HG03045 (cell line): ENCODE measurements at regions not wholly inside any gene's neighbourhood (a gene's known extent, or its start where the extent isn't known, plus 50 kb on each side); places are given as distances from the start of the nearest gene placed in this dataset.

ENCODE experiments used
- ATAC-seq: cut with Tn5 transposase; IDR thresholded peaks from one replicate; pipeline ENCODE4 v1.9.1; 2021; ENCODE audit warnings: mild to moderate bottlenecking, moderate library complexity; ENCODE audit not compliant: unreplicated experiment

DNA sequence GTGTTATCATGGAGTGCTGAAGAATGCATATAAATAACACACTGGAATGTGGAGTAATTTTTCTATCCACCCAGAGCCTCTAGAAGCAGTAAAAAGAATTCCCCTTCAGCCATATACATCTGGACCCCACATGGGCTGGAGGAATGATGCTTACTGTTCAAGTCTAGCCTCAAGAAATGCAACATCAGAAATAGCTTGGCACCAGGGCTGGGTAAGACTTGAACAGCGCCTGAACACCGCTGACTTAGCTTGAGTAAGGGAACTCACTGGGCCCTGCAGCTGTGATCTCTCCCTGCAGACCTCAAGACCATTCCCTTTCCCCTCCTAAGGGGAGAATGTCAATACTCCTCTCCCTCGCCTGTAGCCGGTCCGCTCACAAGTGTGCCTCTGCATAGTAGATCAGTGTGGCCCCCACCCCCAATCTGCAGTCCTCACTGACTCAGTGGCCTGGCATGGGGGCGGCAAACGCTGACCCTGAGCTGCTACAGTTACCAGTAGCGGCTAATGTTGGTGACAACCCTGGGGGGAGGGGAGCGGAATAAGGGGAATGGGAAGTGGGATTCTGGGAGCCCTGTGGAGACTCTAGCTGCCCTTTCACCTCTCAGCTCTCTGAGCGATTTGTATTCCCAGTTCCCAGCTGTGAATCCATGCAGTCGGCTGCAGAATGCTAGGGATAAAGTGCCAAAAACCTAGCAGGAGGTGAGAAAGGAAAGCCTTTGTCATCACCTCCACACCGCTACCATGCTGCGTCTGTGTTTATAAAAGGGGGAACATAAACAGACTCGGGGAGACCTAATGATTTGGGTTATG, 483.9 kb downstream of the DISC1 start:
- ATAC-seq, result no peak

DNA sequence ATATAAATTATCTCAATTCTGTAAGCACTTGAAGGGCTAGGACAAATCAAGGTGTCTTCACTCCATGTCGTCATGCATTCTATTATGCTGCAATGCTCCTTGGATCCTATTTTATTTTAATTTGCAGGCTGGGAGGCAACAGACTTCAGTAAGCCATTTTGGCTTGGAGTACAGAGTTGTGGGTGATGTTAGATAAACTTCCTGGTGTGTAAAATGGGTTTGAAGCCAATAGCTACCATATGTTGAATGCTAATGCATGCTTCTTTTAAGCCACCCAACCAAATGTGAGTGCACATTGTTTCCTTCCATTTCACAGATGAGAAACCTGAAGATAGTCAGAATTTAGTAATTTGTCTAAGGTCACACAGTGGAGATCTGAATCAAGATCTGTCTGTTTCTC, 482.8 kb downstream of the DISC1 start:
- ATAC-seq, result no peak

DNA sequence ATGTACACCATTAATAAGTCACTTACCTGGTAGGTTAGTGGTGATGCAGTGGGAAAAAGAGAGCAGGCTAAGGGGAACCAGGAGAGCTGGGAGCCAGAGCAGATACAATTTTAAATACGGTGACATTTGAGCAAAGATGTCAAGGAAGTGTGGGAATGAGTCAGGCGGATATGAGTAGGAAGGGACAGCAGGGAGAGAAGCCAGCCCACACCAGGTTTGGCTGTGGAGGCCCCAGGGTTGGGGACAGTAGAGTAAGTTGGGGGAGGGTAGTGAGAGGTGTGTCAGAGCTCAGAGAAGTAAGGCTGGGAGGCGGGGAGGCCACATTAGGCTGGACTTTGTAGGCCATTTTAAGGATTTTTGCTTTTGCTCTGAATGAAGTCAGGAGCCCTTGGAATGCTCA, 482.0 kb downstream of the DISC1 start:
- ATAC-seq, result no peak

DNA sequence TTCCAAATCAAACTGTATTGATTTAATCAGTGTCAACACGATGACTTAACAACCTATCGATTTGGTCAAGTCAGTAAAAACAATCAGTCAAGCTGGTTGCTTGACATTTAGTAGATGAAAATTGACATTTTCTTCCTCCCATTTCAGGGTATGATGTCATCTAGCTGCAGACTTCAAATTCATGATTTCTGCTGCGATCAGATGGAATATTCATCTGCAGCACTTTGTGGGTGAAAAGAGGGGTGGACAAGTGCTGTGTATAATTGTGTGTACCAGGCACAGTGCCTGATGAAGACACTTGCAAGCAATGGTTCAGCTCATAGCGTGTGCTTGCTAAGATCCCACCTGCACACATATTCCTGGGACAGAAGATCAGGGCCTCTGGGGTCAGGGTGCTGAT, 479.8 kb downstream of the DISC1 start:
- ATAC-seq, result no peak

DNA sequence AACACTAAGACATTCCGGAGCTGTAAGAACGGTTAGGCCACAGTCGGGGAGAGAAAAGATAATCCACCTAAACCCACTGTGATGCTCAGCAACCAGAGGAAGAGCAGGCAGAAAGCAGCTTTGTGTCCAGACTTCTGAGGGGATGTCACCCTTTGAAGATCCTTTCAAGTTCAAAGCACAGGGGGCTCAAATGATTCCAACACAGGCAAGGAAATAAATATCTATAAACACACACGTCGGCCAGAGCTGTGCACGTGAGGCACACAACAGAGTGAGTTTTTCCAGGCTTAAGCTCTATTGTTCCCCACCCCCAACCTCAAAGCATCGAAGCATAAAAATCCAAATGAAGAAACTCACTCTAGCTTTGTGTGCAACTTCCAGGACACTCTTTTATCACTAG, 479.0 kb downstream of the DISC1 start:
- ATAC-seq, result no peak

DNA sequence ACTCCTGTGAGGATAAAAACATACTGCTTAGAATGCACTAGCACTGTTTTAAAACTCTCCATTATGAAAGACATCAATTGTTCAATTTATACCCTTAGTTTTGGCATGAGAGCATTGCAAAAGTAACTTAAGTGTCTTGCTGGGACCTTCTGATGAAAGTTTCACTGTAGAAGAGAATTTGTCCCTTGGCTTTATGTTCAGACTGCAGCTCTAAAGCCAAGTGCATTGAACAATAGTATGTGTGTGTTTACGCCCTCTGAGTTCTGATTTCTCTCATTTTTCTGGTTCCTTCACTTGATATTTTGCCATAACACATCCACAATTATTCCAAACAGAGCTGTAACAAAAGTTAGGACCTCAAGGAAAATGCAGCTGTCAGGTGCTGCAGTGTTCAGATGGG, 474.6 kb downstream of the DISC1 start:
- ATAC-seq, result no peak

DNA sequence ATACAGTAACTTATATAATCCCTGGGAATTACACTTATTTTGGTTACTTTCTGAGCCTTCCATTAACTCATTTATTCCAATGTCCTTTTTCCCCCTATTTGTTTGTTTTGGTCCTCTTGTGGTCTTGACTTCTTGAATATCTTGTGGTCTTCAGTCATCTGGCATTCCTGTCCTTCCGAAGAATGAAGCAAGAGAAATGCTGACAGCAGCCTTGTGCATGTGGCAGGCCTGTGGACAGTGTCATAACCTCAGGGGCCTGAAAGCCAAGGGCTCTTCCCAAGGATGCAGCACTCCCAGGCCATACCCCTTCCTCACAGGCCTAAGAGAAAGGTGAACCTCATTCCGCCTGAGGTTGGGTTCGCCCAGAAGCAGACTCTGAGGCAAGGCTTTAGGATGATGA, 470.2 kb downstream of the DISC1 start:
- no peak for ATAC-seq
